ENCODE measurements at regions not wholly inside any gene's neighbourhood (a gene's known extent, or its start where the extent isn't known, plus 50 kb on each side); places are given as distances from the start of the nearest gene placed in this dataset.
A peak's percentile ranks its signal among the peaks of the same experiment; 100 is the strongest.

DNA sequence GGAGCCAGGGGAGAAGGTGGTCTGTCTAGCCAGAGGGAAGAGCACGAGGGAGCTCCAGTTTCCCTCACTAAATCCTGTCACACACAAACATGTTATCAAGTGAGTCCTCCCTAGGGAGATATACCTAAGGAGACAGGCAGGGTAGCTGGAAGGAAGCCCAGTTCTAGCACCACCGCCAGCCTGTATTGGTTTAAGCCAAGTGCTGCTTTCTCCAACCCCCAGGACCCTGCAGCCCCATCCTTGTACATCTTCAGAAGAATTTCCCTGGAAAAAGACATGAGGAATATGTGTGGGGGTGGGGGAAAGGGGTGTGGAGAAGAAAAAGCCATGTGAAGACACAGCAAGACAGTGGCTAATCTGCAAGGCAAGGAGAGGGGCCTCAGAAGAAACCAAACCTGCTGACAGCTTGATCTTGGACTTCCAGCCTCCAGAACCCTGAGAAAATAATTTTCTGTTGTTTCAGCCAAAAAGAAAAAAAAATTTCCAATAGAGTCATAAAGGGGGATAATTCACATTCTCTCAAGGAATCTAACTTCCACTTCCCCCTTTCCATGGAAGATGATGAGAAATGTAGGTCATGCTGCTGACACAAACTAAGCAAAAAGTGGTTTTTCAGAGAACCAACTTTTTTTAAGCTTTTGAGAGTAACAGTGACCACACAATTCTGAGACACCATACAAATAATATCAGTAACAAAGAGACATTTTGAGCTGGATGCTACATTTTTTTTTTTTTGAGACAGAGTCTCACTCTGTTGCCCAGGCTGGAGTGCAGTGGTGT, 103.2 kb upstream of the PRDM1 start:
- DNase-seq: no peak
- ChIA-PET POLR2A (interaction anchor here (1.3 to 1.9 kb wide), 2 partner anchors 9 to 12 kb away, joined by 4 to 5 read pairs; no protein-coding TSS in a partner anchor), CTCF (no interaction called here)
- H3K9me3 ChIP-seq (ENCODE audit: control extremely low read depth in 1 of 3, control insufficient read depth in 2 of 3, insufficient read depth in 1 of 3, low read length in 2 of 3): peaks cover 0 to 26% (median 0%) of the 10 kb centered on the region in 3 donors
- Mint-ChIP-seq H3K4me3 (no peak overlapping the region), H3K4me1 (peaks cover 17% of the 10 kb centered on the region), H3K9me3 (ENCODE audit: insufficient read depth) (no peaks in the 10 kb centered on the region), H3K27me3 (peaks cover 64% of the 10 kb centered on the region), H3K27ac (no peak overlapping the region)
- H3K4me2 ChIP-seq (replicated peaks; ENCODE audit: low read depth, low read length, poor library complexity, severe bottlenecking): no peak overlapping the region
- TF ChIP-seq CTCF (IDR thresholded peaks at IDR 0.05): no peak
- no peak for TF ChIP-seq EZH2 (IDR thresholded peaks at IDR 0.05; ENCODE audit: borderline replicate concordance, insufficient read depth, low read depth, low read length, poor library complexity, severe bottlenecking)
- no peaks in the 10 kb centered on the region for H3K36me3 ChIP-seq (replicated peaks in 1 of 2; ENCODE audit: control extremely low read depth in 1 of 2, control insufficient read depth in 1 of 2, extremely low read depth in 1 of 2, insufficient read depth in 2 of 2, low read length in 1 of 2)
- no peak for ATAC-seq (ENCODE audit: low read depth)
- H3K79me2 ChIP-seq (ENCODE audit: control insufficient read depth, insufficient read depth, low read length): no peaks in the 10 kb centered on the region
- WGBS (ENCODE audit: insufficient coverage): no CpG with 5 or more reads among the region's 2 CpGs
- no peak overlapping the region for H2AFZ ChIP-seq (ENCODE audit: insufficient read depth, low read depth, low read length, poor library complexity, severe bottlenecking)
- no peaks in the 10 kb centered on the region for H4K20me1 ChIP-seq (ENCODE audit: control insufficient read depth, insufficient read depth, low read length, poor library complexity, severe bottlenecking)
- no peak overlapping the region for H3K27ac ChIP-seq (ENCODE audit: low read length in 2 of 2)
- H3K4me3 ChIP-seq (ENCODE audit: control extremely low read depth in 1 of 5, extremely low read depth in 1 of 5, insufficient read depth in 1 of 5, low read depth in 2 of 5, low read length in 4 of 5): no peak overlapping the region
- peaks cover 0 to 54% (median 40%) of the 10 kb centered on the region in 4 experiments for H3K27me3 ChIP-seq (replicated peaks in 1 of 4; ENCODE audit: control extremely low read depth in 1 of 4, control insufficient read depth in 3 of 4, insufficient read depth in 4 of 4, low read length in 3 of 4)
- H3K9ac ChIP-seq (ENCODE audit: low read length): no peak overlapping the region
- H3K4me1 ChIP-seq (ENCODE audit: control insufficient read depth in 2 of 2, insufficient read depth in 2 of 2, low read length in 2 of 2): peaks cover 26 to 27% of the 10 kb centered on the region in 2 donors
- intact Hi-C loops (cut with micrococcal nuclease): loop anchor here (1.0 kb wide), 1 partner anchor 8 kb away; no protein-coding TSS in a partner anchor

DNA sequence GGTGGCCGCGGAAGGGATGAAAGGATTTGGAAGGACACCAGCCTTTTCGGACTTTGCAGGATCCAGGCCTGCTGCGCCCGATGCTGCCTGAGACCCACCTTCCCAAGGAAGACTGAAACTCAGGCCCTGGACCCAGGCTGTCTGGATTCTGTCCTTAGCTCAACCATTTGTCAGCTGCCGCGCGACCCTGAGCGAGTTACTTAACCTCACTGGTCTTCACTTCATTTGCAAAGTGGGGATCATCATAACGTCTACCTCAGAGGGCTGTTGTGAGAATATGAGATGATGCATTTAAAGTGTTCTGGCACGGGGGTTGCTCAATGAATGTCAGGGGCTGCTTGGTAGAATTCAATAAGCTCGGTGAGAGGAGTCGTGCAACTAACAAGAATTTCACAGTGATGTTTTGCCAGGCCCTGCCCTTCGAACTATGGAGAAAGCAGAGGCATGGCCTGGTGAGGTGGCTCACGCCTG, 104.2 kb upstream of the PRDM1 start:
- Mint-ChIP-seq H3K27me3 (peaks cover 62% of the 10 kb centered on the region), H3K4me3 (peak overlapping the region; percentile 88), H3K4me1 (peaks cover 17% of the 10 kb centered on the region), H3K9me3 (ENCODE audit: insufficient read depth) (no peaks in the 10 kb centered on the region), H3K27ac (peak overlapping the region; percentile 32)
- Histone ChIP-seq H3K4me1 (ENCODE audit: control insufficient read depth in 2 of 2, insufficient read depth in 2 of 2, low read length in 2 of 2) (peaks cover 26 to 27% of the 10 kb centered on the region in 2 donors), H4K20me1 (ENCODE audit: control insufficient read depth, insufficient read depth, low read length, poor library complexity, severe bottlenecking) (no peaks in the 10 kb centered on the region), H3K27me3 (replicated peaks in 1 of 4; ENCODE audit: control extremely low read depth in 1 of 4, control insufficient read depth in 3 of 4, insufficient read depth in 4 of 4, low read length in 3 of 4) (peaks cover 0 to 49% (median 37%) of the 10 kb centered on the region in 4 experiments), H3K4me2 (replicated peaks; ENCODE audit: low read depth, low read length, poor library complexity, severe bottlenecking) (peak overlapping the region; percentile 87), H2AFZ (ENCODE audit: insufficient read depth, low read depth, low read length, poor library complexity, severe bottlenecking) (peak overlapping the region; percentile 82), H3K79me2 (ENCODE audit: control insufficient read depth, insufficient read depth, low read length) (no peaks in the 10 kb centered on the region), H3K27ac (ENCODE audit: low read length in 2 of 2) (no peak overlapping the region), H3K9ac (ENCODE audit: low read length) (peak overlapping the region; percentile 71), H3K36me3 (replicated peaks in 1 of 2; ENCODE audit: control extremely low read depth in 1 of 2, control insufficient read depth in 1 of 2, extremely low read depth in 1 of 2, insufficient read depth in 2 of 2, low read length in 1 of 2) (no peaks in the 10 kb centered on the region), H3K4me3 (ENCODE audit: control extremely low read depth in 1 of 5, extremely low read depth in 1 of 5, insufficient read depth in 1 of 5, low read depth in 2 of 5, low read length in 4 of 5) (peak overlapping the region in 3 of 5 experiments; percentile 50 to 84 (median 58)), H3K9me3 (ENCODE audit: control extremely low read depth in 1 of 3, control insufficient read depth in 2 of 3, insufficient read depth in 1 of 3, low read length in 2 of 3) (peaks cover 0 to 26% (median 0%) of the 10 kb centered on the region in 3 donors)
- ChIA-PET CTCF (interaction anchor here (1.4 to 1.5 kb wide), 2 partner anchors 10 to 241 kb away, joined by 6 to 7 read pairs; no protein-coding TSS in a partner anchor), POLR2A (interaction anchor here (1.0 to 1.9 kb wide), 3 partner anchors 10 to 13 kb away, joined by 4 to 5 read pairs (median 5); no protein-coding TSS in a partner anchor)
- no peak for ATAC-seq (ENCODE audit: low read depth)
- WGBS (ENCODE audit: insufficient coverage): 75% methylated on average over 10 of the region's 15 CpGs
- DNase-seq: no peak
- no peak for TF ChIP-seq CTCF (IDR thresholded peaks at IDR 0.05)
- no peak for TF ChIP-seq EZH2 (IDR thresholded peaks at IDR 0.05; ENCODE audit: borderline replicate concordance, insufficient read depth, low read depth, low read length, poor library complexity, severe bottlenecking)
- intact Hi-C loops (cut with micrococcal nuclease): loop anchor here (2.0 kb wide), 1 partner anchor 13 kb away; no protein-coding TSS in a partner anchor
